B cell (primary cell): ENCODE measurements at regions not wholly inside any gene's neighbourhood (a gene's known extent, or its start where the extent isn't known, plus 50 kb on each side); places are given as distances from the start of the nearest gene placed in this dataset.
"Not testable (repeated sequence)": the region's sequence is repeated elsewhere in the genome, so short reads cannot be mapped to it uniquely, and the experiment has no call there.

Experiments
- CTCF ChIP-seq: fragments of 200-600 bp; IDR thresholded peaks from one replicate; pipeline ENCODE4 v1.8.0; 2022; ENCODE audit warnings: antibody characterized with exemption, mild to moderate bottlenecking
- EZH2 ChIP-seq: IDR thresholded peaks from 2 replicates; pipeline ENCODE4 v1.6.1; 2012; ENCODE audit warnings: borderline replicate concordance, low read depth, mild to moderate bottlenecking, moderate library complexity, low read length; ENCODE audit not compliant: insufficient read depth, poor library complexity, severe bottlenecking

GRCh38 chr1:242924717-242925116, 330.4 kb downstream of the CEP170 start:
- TF ChIP-seq CTCF, EZH2: not testable (repeated sequence)
